NOMO-1 (cell line): ENCODE measurements at regions not wholly inside any gene's neighbourhood (a gene's known extent, or its start where the extent isn't known, plus 50 kb on each side); places are given as distances from the start of the nearest gene placed in this dataset.

Experiments
- DNase-seq, 2 experiments: peaks; one replicate each; lab custom pipeline; 2025; ENCODE audit not compliant: unreplicated experiment in 2 of 2; lab: John Stamatoyannopoulos, UW

GRCh38 chr5:135724617-135725016 is 109.8 kb upstream of the SLC25A48 start:
- DNase-seq, result no peak

GRCh38 chr5:135723491-135723890 is 111.0 kb upstream of the SLC25A48 start:
- no peak for DNase-seq

GRCh38 chr5:135721548-135722090 is 112.8 kb upstream of the SLC25A48 start:
- no peak for DNase-seq

- no peak for DNase-seq
Observed at GRCh38 chr5:135720191-135720590, 114.3 kb upstream of the SLC25A48 start.

GRCh38 chr5:135719428-135720063 is 114.9 kb upstream of the SLC25A48 start:
- no peak for DNase-seq

- no peak for DNase-seq
Observed at GRCh38 chr5:135718651-135719050, 115.8 kb upstream of the SLC25A48 start.

GRCh38 chr5:135718151-135718550 is 116.3 kb upstream of the SLC25A48 start:
- no peak for DNase-seq

- no peak for DNase-seq
Observed at GRCh38 chr5:135715267-135716055, 119.0 kb upstream of the SLC25A48 start.

GRCh38 chr5:135714126-135714894 is 120.2 kb upstream of the SLC25A48 start:
- DNase-seq, result no peak

- DNase-seq, result no peak
Observed at GRCh38 chr5:135713161-135713915, 121.1 kb upstream of the SLC25A48 start.

GRCh38 chr5:135711911-135712310 is 122.6 kb upstream of the SLC25A48 start:
- no peak for DNase-seq

- DNase-seq, result no peak
Observed at GRCh38 chr5:135710045-135710675, 124.3 kb upstream of the SLC25A48 start.

- no peak for DNase-seq
Observed at GRCh38 chr5:135709208-135709575, 125.3 kb upstream of the SLC25A48 start.

GRCh38 chr5:135708481-135709207 is 125.8 kb upstream of the SLC25A48 start:
- no peak for DNase-seq

GRCh38 chr5:135707302-135707701 is 127.2 kb upstream of the SLC25A48 start:
- DNase-seq, result no peak

- no peak for DNase-seq
Observed at GRCh38 chr5:135706893-135707292, 127.6 kb upstream of the SLC25A48 start.

GRCh38 chr5:135706474-135706873 is 127.7 kb upstream of the CXCL14 start:
- DNase-seq, result no peak

GRCh38 chr5:135705941-135706466 is 127.2 kb upstream of the CXCL14 start:
- DNase-seq, result no peak

GRCh38 chr5:135705141-135705631 is 126.4 kb upstream of the CXCL14 start:
- no peak for DNase-seq
